ENCODE measurements at regions not wholly inside any gene's neighbourhood (a gene's known extent, or its start where the extent isn't known, plus 50 kb on each side); places are given as distances from the start of the nearest gene placed in this dataset.
A peak's percentile ranks its signal among the peaks of the same experiment; 100 is the strongest.

GRCh38 chrX:9087271-9088040 is 53.5 kb upstream of the FAM9B start:
- H3K79me2 ChIP-seq (ENCODE audit: low read length): no peaks in the 10 kb centered on the region
- H3K27ac ChIP-seq (ENCODE audit: low read length): no peak overlapping the region
- H4K20me1 ChIP-seq (ENCODE audit: insufficient read depth, low read length): no peaks in the 10 kb centered on the region
- no peaks in the 10 kb centered on the region for H3K36me3 ChIP-seq (replicated peaks; ENCODE audit: low read depth, low read length)
- no peak overlapping the region for H3K4me3 ChIP-seq (ENCODE audit: low read length)
- no peak overlapping the region for H3K9ac ChIP-seq (ENCODE audit: low read length)
- H3K27me3 ChIP-seq (ENCODE audit: low read depth, low read length): peaks cover 6% of the 10 kb centered on the region; the same call in 1 of the 2 replicates
- H3K4me1 ChIP-seq (ENCODE audit: low read length): peaks cover 6% of the 10 kb centered on the region
- H3K4me2 ChIP-seq (ENCODE audit: low read length): no peak overlapping the region
- no peaks in the 10 kb centered on the region for H3K9me3 ChIP-seq (ENCODE audit: insufficient read depth, low read length)
- no peak overlapping the region for H2AFZ ChIP-seq (ENCODE audit: low read depth, low read length)
- no peak for TF ChIP-seq CTCF (IDR thresholded peaks at IDR 0.05; ENCODE audit: low read depth, low read length)
- TF ChIP-seq EZH2phosphoT487 (IDR thresholded peaks at IDR 0.05; ENCODE audit: low read depth): no peak

GRCh38 chrX:9088896-9089295 is 55.0 kb upstream of the FAM9B start:
- H3K79me2 ChIP-seq (ENCODE audit: low read length): no peaks in the 10 kb centered on the region
- H2AFZ ChIP-seq (ENCODE audit: low read depth, low read length): no peak overlapping the region
- no peak for TF ChIP-seq CTCF (IDR thresholded peaks at IDR 0.05; ENCODE audit: low read depth, low read length)
- TF ChIP-seq EZH2phosphoT487 (IDR thresholded peaks at IDR 0.05; ENCODE audit: low read depth): no peak
- no peaks in the 10 kb centered on the region for H4K20me1 ChIP-seq (ENCODE audit: insufficient read depth, low read length)
- H3K27me3 ChIP-seq (ENCODE audit: low read depth, low read length): peaks cover 6% of the 10 kb centered on the region; the same call in 1 of the 2 replicates
- no peak overlapping the region for H3K27ac ChIP-seq (ENCODE audit: low read length)
- H3K36me3 ChIP-seq (replicated peaks; ENCODE audit: low read depth, low read length): no peaks in the 10 kb centered on the region
- peaks cover 6% of the 10 kb centered on the region for H3K4me1 ChIP-seq (ENCODE audit: low read length)
- H3K4me3 ChIP-seq (ENCODE audit: low read length): no peak overlapping the region
- H3K9me3 ChIP-seq (ENCODE audit: insufficient read depth, low read length): no peaks in the 10 kb centered on the region
- H3K4me2 ChIP-seq (ENCODE audit: low read length): no peak overlapping the region
- no peak overlapping the region for H3K9ac ChIP-seq (ENCODE audit: low read length)

- no peaks in the 10 kb centered on the region for H3K9me3 ChIP-seq (ENCODE audit: insufficient read depth, low read length)
- peaks cover 6% of the 10 kb centered on the region; the same call in 1 of the 2 replicates for H3K27me3 ChIP-seq (ENCODE audit: low read depth, low read length)
- H3K4me3 ChIP-seq (ENCODE audit: low read length): no peak overlapping the region
- H3K27ac ChIP-seq (ENCODE audit: low read length): no peak overlapping the region
- H3K4me2 ChIP-seq (ENCODE audit: low read length): no peak overlapping the region
- H2AFZ ChIP-seq (ENCODE audit: low read depth, low read length): no peak overlapping the region
- peaks cover 6% of the 10 kb centered on the region for H3K4me1 ChIP-seq (ENCODE audit: low read length)
- no peaks in the 10 kb centered on the region for H3K36me3 ChIP-seq (replicated peaks; ENCODE audit: low read depth, low read length)
- no peak overlapping the region for H3K9ac ChIP-seq (ENCODE audit: low read length)
- no peaks in the 10 kb centered on the region for H4K20me1 ChIP-seq (ENCODE audit: insufficient read depth, low read length)
- H3K79me2 ChIP-seq (ENCODE audit: low read length): no peaks in the 10 kb centered on the region
- no peak for TF ChIP-seq EZH2phosphoT487 (IDR thresholded peaks at IDR 0.05; ENCODE audit: low read depth)
- no peak for TF ChIP-seq CTCF (IDR thresholded peaks at IDR 0.05; ENCODE audit: low read depth, low read length)
Measured at GRCh38 chrX:9090766-9091165, 56.8 kb upstream of the FAM9B start.

GRCh38 chrX:9091258-9091657 is 57.3 kb upstream of the FAM9B start:
- Histone ChIP-seq H3K9ac (ENCODE audit: low read length) (no peak overlapping the region), H3K36me3 (replicated peaks; ENCODE audit: low read depth, low read length) (no peaks in the 10 kb centered on the region), H3K9me3 (ENCODE audit: insufficient read depth, low read length) (no peaks in the 10 kb centered on the region), H3K4me3 (ENCODE audit: low read length) (no peak overlapping the region), H3K4me2 (ENCODE audit: low read length) (peak overlapping the region; percentile 22; the same call in 1 of the 2 replicates), H4K20me1 (ENCODE audit: insufficient read depth, low read length) (no peaks in the 10 kb centered on the region), H3K27ac (ENCODE audit: low read length) (no peak overlapping the region), H3K4me1 (ENCODE audit: low read length) (peaks cover 6% of the 10 kb centered on the region), H3K79me2 (ENCODE audit: low read length) (no peaks in the 10 kb centered on the region), H3K27me3 (ENCODE audit: low read depth, low read length) (peaks cover 6% of the 10 kb centered on the region; the same call in 1 of the 2 replicates), H2AFZ (ENCODE audit: low read depth, low read length) (no peak overlapping the region)
- TF ChIP-seq EZH2phosphoT487 (IDR thresholded peaks at IDR 0.05; ENCODE audit: low read depth) (no peak), CTCF (IDR thresholded peaks at IDR 0.05; ENCODE audit: low read depth, low read length) (no peak)
